ENCODE measurements at regions not wholly inside any gene's neighbourhood (a gene's known extent, or its start where the extent isn't known, plus 50 kb on each side); places are given as distances from the start of the nearest gene placed in this dataset.

GRCh38 chr20:37596890-37597536 is 69.3 kb upstream of the BLCAP start:
- H3K27me3 ChIP-seq (ENCODE audit: insufficient read depth, low read length) = no peaks in the 10 kb centered on the region

GRCh38 chr20:37596168-37596567 is 68.5 kb upstream of the BLCAP start:
- Histone ChIP-seq H3K9ac (ENCODE audit: low read depth, low read length) (no peak overlapping the region), H3K36me3 (ENCODE audit: insufficient read depth, low read depth, low read length) (no peaks in the 10 kb centered on the region), H3K27me3 (ENCODE audit: insufficient read depth, low read length) (no peaks in the 10 kb centered on the region), H3K9me3 (ENCODE audit: insufficient read depth, low read depth, low read length) (no peaks in the 10 kb centered on the region), H3K4me3 (ENCODE audit: low read length) (no peak overlapping the region), H3K4me1 (ENCODE audit: insufficient read depth, low read length) (0 out of 2 replicates have a peak, but pooled peaks cover 3% of the 10 kb centered on the region), H3K27ac (ENCODE audit: low read length) (no peak overlapping the region)

More at GRCh38 chr20:37596890-37597536, 69.3 kb upstream of the BLCAP start:
- H3K4me1 ChIP-seq (ENCODE audit: insufficient read depth, low read length) = 0 out of 2 replicates have a peak, but pooled peaks cover 3% of the 10 kb centered on the region
- H3K27ac ChIP-seq (ENCODE audit: low read length) = no peak overlapping the region
- H3K9ac ChIP-seq (ENCODE audit: low read depth, low read length) = no peak overlapping the region; the same call in 1 of the 2 replicates
- H3K4me3 ChIP-seq (ENCODE audit: low read length) = no peak overlapping the region
- H3K36me3 ChIP-seq (ENCODE audit: insufficient read depth, low read depth, low read length) = no peaks in the 10 kb centered on the region
- H3K9me3 ChIP-seq (ENCODE audit: insufficient read depth, low read depth, low read length) = no peaks in the 10 kb centered on the region

- Histone ChIP-seq H3K27me3 (ENCODE audit: insufficient read depth, low read length) (no peaks in the 10 kb centered on the region), H3K9ac (ENCODE audit: low read depth, low read length) (no peak overlapping the region), H3K4me3 (ENCODE audit: low read length) (no peak overlapping the region), H3K9me3 (ENCODE audit: insufficient read depth, low read depth, low read length) (no peaks in the 10 kb centered on the region), H3K27ac (ENCODE audit: low read length) (no peak overlapping the region), H3K4me1 (ENCODE audit: insufficient read depth, low read length) (no peaks in the 10 kb centered on the region), H3K36me3 (ENCODE audit: insufficient read depth, low read depth, low read length) (no peaks in the 10 kb centered on the region)
These were observed 66.0 kb upstream of the BLCAP start for GRCh38 chr20:37593710-37594109.

- Histone ChIP-seq H3K4me1 (ENCODE audit: insufficient read depth, low read length) (no peaks in the 10 kb centered on the region), H3K4me3 (ENCODE audit: low read length) (no peak overlapping the region), H3K36me3 (ENCODE audit: insufficient read depth, low read depth, low read length) (no peaks in the 10 kb centered on the region), H3K9me3 (ENCODE audit: insufficient read depth, low read depth, low read length) (no peaks in the 10 kb centered on the region), H3K27me3 (ENCODE audit: insufficient read depth, low read length) (no peaks in the 10 kb centered on the region), H3K9ac (ENCODE audit: low read depth, low read length) (no peak overlapping the region), H3K27ac (ENCODE audit: low read length) (no peak overlapping the region)
These were observed 63.3 kb upstream of the BLCAP start for GRCh38 chr20:37590938-37591490.

- H3K9me3 ChIP-seq (ENCODE audit: insufficient read depth, low read depth, low read length) = no peaks in the 10 kb centered on the region
These were observed 58.4 kb upstream of the BLCAP start for GRCh38 chr20:37586078-37586477.

GRCh38 chr20:37584238-37584807 is 56.6 kb upstream of the BLCAP start:
- Histone ChIP-seq H3K4me3 (ENCODE audit: low read length) (no peak overlapping the region), H3K9ac (ENCODE audit: low read depth, low read length) (no peak overlapping the region), H3K4me1 (ENCODE audit: insufficient read depth, low read length) (no peaks in the 10 kb centered on the region), H3K27ac (ENCODE audit: low read length) (no peak overlapping the region), H3K27me3 (ENCODE audit: insufficient read depth, low read length) (no peaks in the 10 kb centered on the region), H3K9me3 (ENCODE audit: insufficient read depth, low read depth, low read length) (no peaks in the 10 kb centered on the region), H3K36me3 (ENCODE audit: insufficient read depth, low read depth, low read length) (no peaks in the 10 kb centered on the region)

More at GRCh38 chr20:37586078-37586477, 58.4 kb upstream of the BLCAP start:
- Histone ChIP-seq H3K27me3 (ENCODE audit: insufficient read depth, low read length) (no peaks in the 10 kb centered on the region), H3K4me3 (ENCODE audit: low read length) (no peak overlapping the region), H3K9ac (ENCODE audit: low read depth, low read length) (no peak overlapping the region), H3K27ac (ENCODE audit: low read length) (no peak overlapping the region), H3K36me3 (ENCODE audit: insufficient read depth, low read depth, low read length) (no peaks in the 10 kb centered on the region), H3K4me1 (ENCODE audit: insufficient read depth, low read length) (no peaks in the 10 kb centered on the region)

GRCh38 chr20:37581246-37581645 is 53.6 kb upstream of the BLCAP start:
- Histone ChIP-seq H3K27me3 (ENCODE audit: insufficient read depth, low read length) (no peaks in the 10 kb centered on the region), H3K9ac (ENCODE audit: low read depth, low read length) (no peak overlapping the region)

GRCh38 chr20:37580069-37580468 is 52.4 kb upstream of the BLCAP start:
- Histone ChIP-seq H3K27me3 (ENCODE audit: insufficient read depth, low read length) (no peaks in the 10 kb centered on the region), H3K36me3 (ENCODE audit: insufficient read depth, low read depth, low read length) (no peaks in the 10 kb centered on the region), H3K4me1 (ENCODE audit: insufficient read depth, low read length) (no peaks in the 10 kb centered on the region), H3K4me3 (ENCODE audit: low read length) (no peak overlapping the region), H3K9ac (ENCODE audit: low read depth, low read length) (no peak overlapping the region), H3K9me3 (ENCODE audit: insufficient read depth, low read depth, low read length) (no peaks in the 10 kb centered on the region), H3K27ac (ENCODE audit: low read length) (no peak overlapping the region)

More at GRCh38 chr20:37581246-37581645, 53.6 kb upstream of the BLCAP start:
- Histone ChIP-seq H3K36me3 (ENCODE audit: insufficient read depth, low read depth, low read length) (no peaks in the 10 kb centered on the region), H3K4me1 (ENCODE audit: insufficient read depth, low read length) (no peaks in the 10 kb centered on the region), H3K4me3 (ENCODE audit: low read length) (no peak overlapping the region), H3K9me3 (ENCODE audit: insufficient read depth, low read depth, low read length) (no peaks in the 10 kb centered on the region), H3K27ac (ENCODE audit: low read length) (no peak overlapping the region)

GRCh38 chr20:37579106-37579505 is 51.4 kb upstream of the BLCAP start:
- Histone ChIP-seq H3K4me3 (ENCODE audit: low read length) (no peak overlapping the region), H3K36me3 (ENCODE audit: insufficient read depth, low read depth, low read length) (no peaks in the 10 kb centered on the region), H3K4me1 (ENCODE audit: insufficient read depth, low read length) (no peaks in the 10 kb centered on the region), H3K9me3 (ENCODE audit: insufficient read depth, low read depth, low read length) (no peaks in the 10 kb centered on the region), H3K9ac (ENCODE audit: low read depth, low read length) (no peak overlapping the region), H3K27me3 (ENCODE audit: insufficient read depth, low read length) (no peaks in the 10 kb centered on the region), H3K27ac (ENCODE audit: low read length) (no peak overlapping the region)

- H3K4me1 ChIP-seq (ENCODE audit: insufficient read depth, low read length) = no peaks in the 10 kb centered on the region
- no peaks in the 10 kb centered on the region for H3K9me3 ChIP-seq (ENCODE audit: insufficient read depth, low read depth, low read length)
- no peaks in the 10 kb centered on the region for H3K36me3 ChIP-seq (ENCODE audit: insufficient read depth, low read depth, low read length)
- H3K27me3 ChIP-seq (ENCODE audit: insufficient read depth, low read length) = no peaks in the 10 kb centered on the region
- no peak overlapping the region for H3K27ac ChIP-seq (ENCODE audit: low read length)
- no peak overlapping the region for H3K4me3 ChIP-seq (ENCODE audit: low read length)
- no peak overlapping the region for H3K9ac ChIP-seq (ENCODE audit: low read depth, low read length)
These were observed 50.3 kb upstream of the BLCAP start for GRCh38 chr20:37577981-37578380.

Data from iPS-20b (cell line).